Naive B cell (primary cell): ENCODE measurements at regions not wholly inside any gene's neighbourhood (a gene's known extent, or its start where the extent isn't known, plus 50 kb on each side); places are given as distances from the start of the nearest gene placed in this dataset.
"Not testable (repeated sequence)": the region's sequence is repeated elsewhere in the genome, so short reads cannot be mapped to it uniquely, and the experiment has no call there.

Source experiments
- ATAC-seq, 2 donors: fragments of 150-1000 bp; cut with Tn5 transposase; 2 replicates each; pipeline ENCODE4 v1.10.0; 2021; ENCODE audit warnings: low read depth in 2 of 2, mild to moderate bottlenecking in 2 of 2, moderate library complexity in 2 of 2
- DNase-seq: peaks from one replicate; pipeline ENCODE4 v3.0.0; 2022
- H3K27ac Mint-ChIP-seq, 6 donors: one replicate each; pipeline ENCODE4 v1.8.0; 2020 to 2022; ENCODE audit warnings: mild to moderate bottlenecking in 6 of 6, mixed read lengths in 6 of 6, moderate library complexity in 5 of 6, inconsistent platforms in 2 of 6
- H3K27me3 Mint-ChIP-seq, 3 donors: one replicate each; pipeline ENCODE4 v1.8.0; 2021 to 2022; ENCODE audit warnings: mixed read lengths in 3 of 3, mild to moderate bottlenecking in 1 of 3
- H3K36me3 Mint-ChIP-seq, 2 donors: one replicate each; pipeline ENCODE4 v1.8.0; 2020 to 2022; ENCODE audit warnings: mixed read lengths in 2 of 2, inconsistent platforms in 1 of 2, mild to moderate bottlenecking in 1 of 2
- H3K4me1 Mint-ChIP-seq, 3 donors: one replicate each; pipeline ENCODE4 v1.8.0; 2020 to 2022; ENCODE audit warnings: mixed read lengths in 3 of 3, inconsistent platforms in 1 of 3, mild to moderate bottlenecking in 1 of 3, moderate library complexity in 1 of 3
- H3K4me3 Mint-ChIP-seq, 8 donors: one replicate each; pipeline ENCODE4 v1.8.0; 2020 to 2022; ENCODE audit warnings: mild to moderate bottlenecking in 8 of 8, mixed read lengths in 8 of 8, moderate library complexity in 8 of 8, inconsistent platforms in 2 of 8
- H3K9me3 Mint-ChIP-seq, 7 donors: one replicate each; pipeline ENCODE4 v1.8.0; 2020 to 2022; ENCODE audit warnings: mixed read lengths in 7 of 7, mild to moderate bottlenecking in 5 of 7, inconsistent platforms in 2 of 7, moderate library complexity in 1 of 7

DNA sequence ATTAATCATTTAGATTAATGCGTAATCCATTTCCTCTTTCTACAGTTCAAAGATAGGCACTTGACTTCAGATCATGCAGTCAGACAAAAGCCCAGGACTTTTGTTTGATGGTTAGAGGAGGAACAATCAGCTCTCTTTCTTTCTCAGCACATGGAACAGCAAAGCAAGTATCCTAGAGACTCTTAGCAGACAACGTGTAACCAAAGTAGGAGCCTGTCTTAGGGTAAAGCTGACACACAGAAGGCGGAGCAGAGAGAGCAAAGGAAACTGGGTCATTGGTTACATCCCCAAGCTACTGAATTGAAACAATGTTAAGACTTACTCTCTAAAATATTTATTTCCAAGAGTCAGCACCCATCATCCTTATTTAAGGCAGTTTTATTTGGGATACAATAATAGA, 110.0 kb upstream of the HES1 start:
- no peak overlapping the region for H3K4me3 Mint-ChIP-seq
- no peaks in the 10 kb centered on the region for H3K36me3 Mint-ChIP-seq
- peaks cover 0 to 6% (median 0%) of the 10 kb centered on the region in 7 donors for H3K9me3 Mint-ChIP-seq
- no peak overlapping the region for H3K27ac Mint-ChIP-seq
- no peak for ATAC-seq
- H3K27me3 Mint-ChIP-seq, result peaks cover 0 to 15% (median 7%) of the 10 kb centered on the region in 3 donors
- peaks cover 12 to 28% (median 16%) of the 10 kb centered on the region in 3 donors for H3K4me1 Mint-ChIP-seq
- DNase-seq, result no peak

GRCh38 chr3:194028434-194029004, 107.4 kb upstream of the HES1 start:
- Mint-ChIP-seq H3K4me3 (no peak overlapping the region), H3K4me1 (peaks cover 24 to 42% (median 33%) of the 10 kb centered on the region in 3 donors), H3K9me3 (peaks cover 0 to 6% (median 0%) of the 10 kb centered on the region in 7 donors), H3K27ac (peak overlapping the region in 5 of 6 donors; percentile 5 to 84 (median 53)), H3K27me3 (peaks cover 0 to 15% (median 10%) of the 10 kb centered on the region in 3 donors), H3K36me3 (no peaks in the 10 kb centered on the region)
- DNase-seq (peak; percentile 20), ATAC-seq (peak; percentile 82 to 89)

DNA sequence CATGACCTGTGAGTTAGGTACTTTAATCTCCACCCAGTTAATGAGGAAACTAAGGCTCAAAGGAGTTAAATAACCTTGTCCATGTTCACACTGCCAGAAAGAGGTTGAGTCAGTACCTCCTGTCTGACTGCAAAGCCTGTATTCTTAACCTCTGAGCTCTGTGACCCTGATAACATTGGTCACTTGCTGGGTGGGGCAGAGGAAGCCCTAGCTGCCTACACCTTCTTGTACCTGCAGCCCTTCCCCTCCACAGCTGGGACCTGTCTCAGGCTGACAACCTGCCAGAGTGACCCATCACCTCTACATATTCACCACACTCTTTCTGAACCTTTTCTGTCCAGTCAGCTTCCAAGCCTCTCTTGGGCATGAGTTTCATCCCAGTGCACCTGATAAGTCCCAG, 106.1 kb upstream of the HES1 start:
- peaks cover 0 to 15% (median 10%) of the 10 kb centered on the region in 3 donors for H3K27me3 Mint-ChIP-seq
- peak overlapping the region in 2 of 6 donors; percentile 23 to 75 for H3K27ac Mint-ChIP-seq
- peaks cover 33 to 52% (median 46%) of the 10 kb centered on the region in 3 donors for H3K4me1 Mint-ChIP-seq
- no peak overlapping the region for H3K4me3 Mint-ChIP-seq
- H3K9me3 Mint-ChIP-seq, result peaks cover 0 to 6% (median 0%) of the 10 kb centered on the region in 7 donors
- H3K36me3 Mint-ChIP-seq, result no peaks in the 10 kb centered on the region
- no peak for DNase-seq
- no peak for ATAC-seq

- no peak for DNase-seq
- Mint-ChIP-seq H3K27ac (peak overlapping the region in 2 of 6 donors; percentile 23 to 75), H3K36me3 (no peaks in the 10 kb centered on the region), H3K27me3 (peaks cover 0 to 15% (median 10%) of the 10 kb centered on the region in 3 donors), H3K9me3 (peaks cover 0 to 6% (median 0%) of the 10 kb centered on the region in 7 donors), H3K4me1 (peaks cover 37 to 57% (median 51%) of the 10 kb centered on the region in 3 donors), H3K4me3 (no peak overlapping the region)
- no peak for ATAC-seq
Observed at GRCh38 chr3:194030372-194030771, 105.6 kb upstream of the HES1 start.

DNA sequence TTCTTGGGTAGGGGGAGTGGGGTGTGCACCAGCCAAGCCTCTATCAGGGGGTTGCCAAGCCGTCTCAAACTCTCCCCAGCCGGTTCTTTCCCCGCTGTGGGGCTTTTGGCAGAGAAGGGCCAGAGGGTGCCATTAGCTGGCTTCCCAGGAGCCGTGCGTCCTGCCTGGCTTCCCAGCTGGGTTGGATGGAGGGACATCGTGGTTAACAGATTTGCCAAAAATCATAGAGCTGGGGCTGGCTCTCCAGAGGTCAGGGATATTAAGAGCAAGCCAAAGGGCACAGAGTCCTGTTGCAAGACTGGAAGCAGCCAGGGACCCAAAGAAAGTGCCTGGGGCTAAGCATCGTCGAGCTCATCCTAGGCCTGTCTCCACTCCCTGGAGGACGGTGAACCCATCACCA, 104.6 kb upstream of the HES1 start:
- peak overlapping the region in 2 of 6 donors; percentile 57 to 78 for H3K27ac Mint-ChIP-seq
- H3K4me3 Mint-ChIP-seq, result no peak overlapping the region
- no peaks in the 10 kb centered on the region for H3K36me3 Mint-ChIP-seq
- DNase-seq, result no peak
- H3K9me3 Mint-ChIP-seq, result peaks cover 0 to 6% (median 0%) of the 10 kb centered on the region in 7 donors
- ATAC-seq, result no peak
- H3K4me1 Mint-ChIP-seq, result peaks cover 43 to 63% (median 57%) of the 10 kb centered on the region in 3 donors
- H3K27me3 Mint-ChIP-seq, result peaks cover 0 to 6% (median 5%) of the 10 kb centered on the region in 3 donors

GRCh38 chr3:194031867-194032635, 103.9 kb upstream of the HES1 start:
- ATAC-seq, result peak in 1 of 2 donors; percentile 8
- H3K4me1 Mint-ChIP-seq, result peaks cover 43 to 63% (median 57%) of the 10 kb centered on the region in 3 donors
- peaks cover 0 to 5% (median 5%) of the 10 kb centered on the region in 3 donors for H3K27me3 Mint-ChIP-seq
- no peaks in the 10 kb centered on the region for H3K36me3 Mint-ChIP-seq
- no peak for DNase-seq
- peak overlapping the region in 4 of 6 donors; percentile 36 to 95 (median 86) for H3K27ac Mint-ChIP-seq
- peaks cover 0 to 6% (median 0%) of the 10 kb centered on the region in 7 donors for H3K9me3 Mint-ChIP-seq
- H3K4me3 Mint-ChIP-seq, result peak overlapping the region in 4 of 8 donors; percentile 53 to 86 (median 74)

DNA sequence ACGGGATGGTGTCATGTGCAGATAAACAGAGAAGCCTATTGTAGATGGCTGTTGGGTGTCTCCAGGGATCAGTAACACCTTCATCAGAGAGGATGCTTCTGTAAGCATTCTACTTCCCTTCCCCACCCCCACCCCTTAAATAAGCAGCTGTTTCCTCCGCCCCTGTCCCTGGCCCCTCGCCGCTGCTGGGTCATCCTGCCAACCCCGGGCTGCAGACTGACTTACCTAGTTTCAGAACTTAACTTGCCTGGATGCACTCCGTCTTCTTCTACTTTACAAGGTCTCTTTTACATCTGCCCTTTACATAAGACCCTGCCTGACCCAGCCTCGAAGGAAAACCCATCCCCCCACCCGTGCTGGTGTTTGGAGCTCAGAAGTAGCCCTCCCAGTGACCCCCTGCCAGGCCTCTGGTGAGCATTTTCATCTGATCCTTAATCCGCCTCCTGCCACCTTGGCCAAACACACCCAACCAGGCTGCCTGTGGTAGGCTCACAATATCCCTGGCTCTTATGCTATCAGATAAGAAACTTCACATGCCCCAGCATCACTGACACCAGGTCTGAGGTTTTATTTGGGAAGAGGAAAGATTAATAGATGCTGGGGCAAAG, 103.0 kb upstream of the HES1 start:
- DNase-seq (peak; percentile 33), ATAC-seq (peak; percentile 67 to 73)
- peaks cover 0 to 6% (median 0%) of the 10 kb centered on the region in 7 donors for H3K9me3 Mint-ChIP-seq
- peak overlapping the region in 4 of 6 donors; percentile 32 to 95 (median 82) for H3K27ac Mint-ChIP-seq
- peak overlapping the region in 7 of 8 donors; percentile 4 to 86 (median 53) for H3K4me3 Mint-ChIP-seq
- peaks cover 0 to 5% (median 5%) of the 10 kb centered on the region in 3 donors for H3K27me3 Mint-ChIP-seq
- H3K36me3 Mint-ChIP-seq, result no peaks in the 10 kb centered on the region
- H3K4me1 Mint-ChIP-seq, result peaks cover 43 to 57% (median 52%) of the 10 kb centered on the region in 3 donors

DNA sequence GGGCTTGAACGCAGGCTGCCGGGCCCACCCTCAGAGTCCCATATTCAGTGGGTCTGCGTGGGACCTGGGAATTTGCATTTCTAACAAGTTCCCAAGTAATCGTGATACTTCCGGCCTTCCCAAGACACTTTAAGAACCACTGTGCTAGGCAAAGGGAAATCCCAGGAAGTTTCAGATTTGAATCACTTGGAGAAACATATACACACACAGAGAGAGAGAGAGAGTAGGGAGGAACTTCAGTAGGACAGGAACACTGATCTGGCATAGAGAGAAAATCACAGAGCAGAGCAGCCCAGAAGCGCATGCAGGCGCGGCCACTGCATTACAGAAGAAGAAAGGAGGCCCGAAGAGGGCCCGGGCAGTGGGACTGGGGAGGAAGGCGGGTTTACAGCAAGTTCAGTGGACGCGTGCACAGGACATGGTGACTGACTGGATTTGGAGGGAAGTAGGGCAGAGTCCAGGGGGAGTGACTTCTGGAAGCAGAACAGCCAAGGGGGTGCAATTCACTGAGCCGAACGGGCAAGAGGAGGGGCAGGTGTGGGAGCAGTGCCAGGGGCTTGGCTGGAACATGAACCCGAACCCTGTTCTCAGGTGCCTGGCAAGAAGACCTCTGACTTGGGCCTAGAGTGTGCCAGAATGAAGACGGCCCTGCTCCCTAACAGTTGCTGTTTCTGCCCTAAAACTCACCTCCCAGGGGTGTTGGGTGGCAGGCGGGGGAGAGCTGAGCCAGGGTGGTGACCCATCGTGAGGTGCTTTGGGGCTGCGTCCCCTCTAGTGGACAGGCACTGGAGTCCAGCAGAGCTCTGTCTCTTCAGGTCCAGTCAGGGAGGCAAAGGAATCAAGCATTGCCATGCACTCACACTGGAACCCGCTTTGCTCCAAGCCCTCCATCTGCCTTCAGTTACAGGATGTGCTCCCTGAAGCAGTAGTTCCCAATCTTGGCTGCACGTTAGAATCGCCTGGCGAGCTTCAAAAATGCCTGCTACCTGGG, 101.3 kb upstream of the HES1 start:
- Mint-ChIP-seq H3K27ac (peak overlapping the region in 3 of 6 donors; percentile 20 to 76 (median 37)), H3K36me3 (no peaks in the 10 kb centered on the region), H3K9me3 (no peaks in the 10 kb centered on the region), H3K4me3 (peak overlapping the region in 5 of 8 donors; percentile 13 to 87 (median 57)), H3K27me3 (peaks cover 0 to 11% (median 5%) of the 10 kb centered on the region in 3 donors), H3K4me1 (peaks cover 38 to 41% (median 41%) of the 10 kb centered on the region in 3 donors)
- ATAC-seq (no peak), DNase-seq (no peak)

DNA sequence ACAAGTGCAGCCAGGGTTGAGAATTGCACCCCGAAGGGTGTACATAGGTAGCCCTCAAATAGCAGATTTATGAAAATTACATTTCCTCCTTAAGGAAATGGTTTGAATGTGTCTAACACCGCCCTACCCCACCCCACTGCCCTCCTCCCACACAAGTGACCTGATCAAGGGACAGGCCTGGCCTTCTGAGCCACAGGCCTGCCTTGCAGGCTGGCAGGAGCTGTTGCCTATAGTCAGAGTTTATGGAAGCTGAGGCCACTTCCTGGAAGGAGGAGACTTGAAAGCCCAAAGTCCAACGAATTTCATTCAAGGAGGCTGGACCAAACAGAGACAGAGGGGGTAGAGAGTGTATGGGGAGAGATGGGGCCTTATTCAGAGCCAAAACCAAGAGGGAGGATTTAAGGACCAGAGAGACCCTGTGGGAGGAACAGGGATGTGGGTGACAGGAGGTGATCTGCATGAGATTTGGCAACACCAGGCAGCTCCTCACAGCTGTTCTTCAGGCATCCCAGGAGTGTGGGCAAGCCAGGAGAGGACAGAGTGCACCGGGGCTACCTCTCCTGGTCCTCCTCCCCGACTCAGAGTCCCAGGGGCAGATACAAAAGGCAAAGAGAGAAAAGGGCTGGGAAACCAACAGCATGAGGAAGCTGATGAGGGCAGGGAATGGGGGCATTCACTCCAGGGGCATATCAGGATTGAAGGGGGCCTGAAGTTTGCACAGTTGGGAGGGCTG, 100.4 kb upstream of the HES1 start:
- no peaks in the 10 kb centered on the region for H3K36me3 Mint-ChIP-seq
- no peaks in the 10 kb centered on the region for H3K9me3 Mint-ChIP-seq
- peak overlapping the region in 2 of 8 donors; percentile 53 to 57 for H3K4me3 Mint-ChIP-seq
- ATAC-seq (no peak), DNase-seq (no peak)
- H3K27ac Mint-ChIP-seq, result peak overlapping the region in 3 of 6 donors; percentile 5 to 55 (median 38)
- peaks cover 35 to 41% (median 41%) of the 10 kb centered on the region in 3 donors for H3K4me1 Mint-ChIP-seq
- peaks cover 0 to 6% (median 5%) of the 10 kb centered on the region in 3 donors for H3K27me3 Mint-ChIP-seq

- ATAC-seq (no peak), DNase-seq (no peak)
- peak overlapping the region in 1 of 6 donors; percentile 83 for H3K27ac Mint-ChIP-seq
- no peaks in the 10 kb centered on the region for H3K36me3 Mint-ChIP-seq
- H3K4me3 Mint-ChIP-seq, result no peak overlapping the region
- H3K27me3 Mint-ChIP-seq, result peaks cover 0 to 11% (median 5%) of the 10 kb centered on the region in 3 donors
- H3K4me1 Mint-ChIP-seq, result peaks cover 35 to 40% (median 40%) of the 10 kb centered on the region in 3 donors
- no peaks in the 10 kb centered on the region for H3K9me3 Mint-ChIP-seq
Observed at GRCh38 chr3:194036842-194037241, 99.1 kb upstream of the HES1 start.

- not testable (repeated sequence) for H3K27ac Mint-ChIP-seq, H3K9me3 Mint-ChIP-seq, H3K4me3 Mint-ChIP-seq, ATAC-seq, H3K36me3 Mint-ChIP-seq, DNase-seq
- peaks cover 0 to 11% (median 0%) of the 10 kb centered on the region in 3 donors for H3K27me3 Mint-ChIP-seq
- H3K4me1 Mint-ChIP-seq, result peaks cover 23 to 25% (median 25%) of the 10 kb centered on the region in 3 donors
Observed at GRCh38 chr3:194038346-194038745, 97.6 kb upstream of the HES1 start.

GRCh38 chr3:194038960-194039359, 97.0 kb upstream of the HES1 start:
- no peaks in the 10 kb centered on the region for H3K9me3 Mint-ChIP-seq
- H3K27ac Mint-ChIP-seq, result no peak overlapping the region
- H3K4me3 Mint-ChIP-seq, result no peak overlapping the region
- H3K4me1 Mint-ChIP-seq, result peaks cover 19 to 20% (median 19%) of the 10 kb centered on the region in 3 donors
- peaks cover 0 to 11% (median 0%) of the 10 kb centered on the region in 3 donors for H3K27me3 Mint-ChIP-seq
- no peak for DNase-seq
- no peaks in the 10 kb centered on the region for H3K36me3 Mint-ChIP-seq
- ATAC-seq, result no peak
